ENCODE measurements at regions not wholly inside any gene's neighbourhood (a gene's known extent, or its start where the extent isn't known, plus 50 kb on each side); places are given as distances from the start of the nearest gene placed in this dataset.

GRCh38 chr2:8255448-8255800 lies 426.4 kb upstream of the ID2 start:
- DNase-seq (ENCODE audit: low spot score) = no peak
- Histone ChIP-seq H3K27ac (no peak overlapping the region), H3K4me3 (no peak overlapping the region), H3K4me1 (peaks cover 0 to 5% of the 10 kb centered on the region in 2 donors), H3K9me3 (no peaks in the 10 kb centered on the region), H3K27me3 (no peaks in the 10 kb centered on the region), H3K36me3 (no peaks in the 10 kb centered on the region)
- no peak for TF ChIP-seq CTCF (IDR thresholded peaks at IDR 0.05)

- no peak overlapping the region for H3K4me3 ChIP-seq
- TF ChIP-seq CTCF (IDR thresholded peaks at IDR 0.05) = no peak
- no peak overlapping the region for H3K27ac ChIP-seq
- H3K4me1 ChIP-seq = peaks cover 0 to 9% of the 10 kb centered on the region in 2 donors
- H3K27me3 ChIP-seq = no peaks in the 10 kb centered on the region
- no peaks in the 10 kb centered on the region for H3K9me3 ChIP-seq
- no peak for DNase-seq (ENCODE audit: low spot score)
- H3K36me3 ChIP-seq = no peaks in the 10 kb centered on the region
These were observed 425.0 kb upstream of the ID2 start for GRCh38 chr2:8256905-8257304.

- Histone ChIP-seq H3K4me1 (peaks cover 0 to 9% of the 10 kb centered on the region in 2 donors), H3K9me3 (no peaks in the 10 kb centered on the region), H3K4me3 (no peak overlapping the region), H3K27me3 (no peaks in the 10 kb centered on the region), H3K36me3 (no peaks in the 10 kb centered on the region), H3K27ac (no peak overlapping the region)
- TF ChIP-seq CTCF (IDR thresholded peaks at IDR 0.05) = no peak
- DNase-seq (ENCODE audit: low spot score) = no peak
These were observed 424.4 kb upstream of the ID2 start for GRCh38 chr2:8257502-8257901.

GRCh38 chr2:8258406-8258805 lies 423.4 kb upstream of the ID2 start:
- Histone ChIP-seq H3K4me3 (no peak overlapping the region), H3K4me1 (peaks cover 0 to 9% of the 10 kb centered on the region in 2 donors), H3K9me3 (no peaks in the 10 kb centered on the region), H3K27me3 (no peaks in the 10 kb centered on the region), H3K27ac (no peak overlapping the region), H3K36me3 (no peaks in the 10 kb centered on the region)
- no peak for DNase-seq (ENCODE audit: low spot score)
- no peak for TF ChIP-seq CTCF (IDR thresholded peaks at IDR 0.05)

GRCh38 chr2:8259106-8259840 lies 422.6 kb upstream of the ID2 start:
- Histone ChIP-seq H3K4me1 (peaks cover 0 to 9% of the 10 kb centered on the region in 2 donors), H3K36me3 (no peaks in the 10 kb centered on the region), H3K27me3 (no peaks in the 10 kb centered on the region), H3K4me3 (no peak overlapping the region), H3K9me3 (no peaks in the 10 kb centered on the region), H3K27ac (no peak overlapping the region)
- no peak for DNase-seq (ENCODE audit: low spot score)
- TF ChIP-seq CTCF (IDR thresholded peaks at IDR 0.05) = no peak

- H3K27me3 ChIP-seq = no peaks in the 10 kb centered on the region
- H3K4me3 ChIP-seq = no peak overlapping the region
- H3K4me1 ChIP-seq = peaks cover 0 to 9% of the 10 kb centered on the region in 2 donors
- H3K36me3 ChIP-seq = no peaks in the 10 kb centered on the region
- no peak for TF ChIP-seq CTCF (IDR thresholded peaks at IDR 0.05)
- no peak overlapping the region for H3K27ac ChIP-seq
- no peaks in the 10 kb centered on the region for H3K9me3 ChIP-seq
- no peak for DNase-seq (ENCODE audit: low spot score)
These were observed 422.0 kb upstream of the ID2 start for GRCh38 chr2:8259841-8260178.

Measured in right atrium auricular region (tissue), 2 donors.